GM19455 (cell line): ENCODE measurements at regions not wholly inside any gene's neighbourhood (a gene's known extent, or its start where the extent isn't known, plus 50 kb on each side); places are given as distances from the start of the nearest gene placed in this dataset.
"Not testable (repeated sequence)": the region's sequence is repeated elsewhere in the genome, so short reads cannot be mapped to it uniquely, and the experiment has no call there.

Experiments
- ATAC-seq: cut with Tn5 transposase; IDR thresholded peaks from one replicate; pipeline ENCODE4 v1.9.1; 2021; ENCODE audit not compliant: unreplicated experiment

DNA sequence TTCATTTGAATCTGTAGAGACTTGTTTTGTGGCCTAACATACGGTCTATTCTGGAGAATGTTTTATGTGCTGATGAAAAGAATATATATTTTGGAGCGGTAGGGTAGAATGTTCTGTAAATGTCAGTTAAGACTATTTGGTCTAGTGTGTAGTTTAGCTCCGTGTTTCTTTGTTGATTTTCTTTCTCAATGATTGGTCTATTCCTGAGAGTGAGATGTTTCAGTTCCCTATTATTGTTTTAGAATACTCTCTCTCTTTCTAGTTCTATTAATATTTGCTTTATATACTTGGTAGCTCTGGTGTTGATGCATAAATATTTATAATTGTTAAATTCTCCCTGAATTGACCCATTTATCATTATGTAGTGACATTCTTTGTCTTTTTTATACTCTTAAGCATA is 236.5 kb downstream of the GLUD2 start:
- no peak for ATAC-seq

GRCh38 chrX:121298499-121298898 is 251.1 kb downstream of the GLUD2 start:
- ATAC-seq, result no peak

GRCh38 chrX:121301356-121301755 is 253.9 kb downstream of the GLUD2 start:
- no peak for ATAC-seq

DNA sequence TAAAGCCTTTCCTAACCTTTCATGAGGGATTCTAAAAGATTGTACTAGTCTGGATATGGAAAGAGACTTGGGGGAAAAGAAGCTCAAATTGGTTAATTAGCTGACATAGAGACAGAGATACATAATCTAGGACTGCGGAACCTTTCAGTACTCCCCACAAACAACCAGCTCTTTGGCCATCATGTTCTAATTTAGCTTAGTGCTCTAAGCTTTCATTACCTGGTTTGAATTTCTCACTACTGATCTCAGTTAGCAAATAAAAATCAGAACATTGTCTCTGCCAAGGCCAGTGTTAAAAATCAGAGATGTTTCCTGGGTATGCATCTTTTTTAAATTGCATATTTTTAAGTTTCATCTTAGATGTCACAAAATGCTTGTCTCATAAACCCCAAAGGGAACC is 254.4 kb downstream of the GLUD2 start:
- ATAC-seq, result no peak

DNA sequence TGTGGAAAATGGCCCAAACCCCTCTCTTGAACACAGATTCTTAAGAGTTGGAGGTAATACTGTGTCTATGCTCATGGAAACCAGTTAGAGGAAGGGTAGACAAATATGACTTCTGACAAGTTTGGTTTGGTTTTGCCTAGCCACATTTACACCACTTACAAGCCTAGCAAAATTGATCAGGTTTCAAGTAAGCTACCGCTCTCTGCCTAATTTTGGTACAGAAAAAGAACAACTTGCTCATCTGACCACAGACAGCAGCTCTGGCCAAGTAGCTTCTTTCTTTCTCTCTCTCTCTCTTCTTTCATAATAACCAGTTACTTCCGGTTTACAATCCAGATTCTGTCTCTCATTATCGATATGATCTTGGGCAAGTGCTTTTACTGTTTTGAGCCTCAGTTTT is 260.0 kb downstream of the GLUD2 start:
- peak; percentile 91 for ATAC-seq

GRCh38 chrX:121308276-121308805 is 260.9 kb downstream of the GLUD2 start:
- peak; percentile 72 for ATAC-seq

GRCh38 chrX:121310820-121311219 is 263.4 kb downstream of the GLUD2 start:
- no peak for ATAC-seq

- ATAC-seq, result no peak
Observed at GRCh38 chrX:121320441-121320840, 273.0 kb downstream of the GLUD2 start.

GRCh38 chrX:121322159-121322558 is 274.7 kb downstream of the GLUD2 start:
- no peak for ATAC-seq

DNA sequence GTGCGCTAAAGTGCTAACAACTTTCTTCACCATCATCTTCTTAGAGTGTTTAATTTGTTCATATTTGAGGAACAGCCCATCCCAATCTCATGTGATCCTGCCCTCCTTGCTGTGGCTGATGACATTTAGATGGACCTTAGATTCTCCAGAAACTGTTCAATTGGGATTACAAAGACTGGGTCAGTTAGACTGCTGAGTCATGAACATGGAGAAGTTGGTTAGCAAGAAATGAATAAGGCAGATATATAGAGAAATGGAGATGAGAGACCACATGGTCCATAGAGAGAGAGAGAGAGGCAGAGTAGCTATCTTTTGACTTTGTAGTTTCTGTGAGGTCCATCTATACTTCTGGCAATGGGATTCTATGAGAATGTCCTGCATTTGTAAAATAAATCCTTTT is 275.9 kb downstream of the GLUD2 start:
- no peak for ATAC-seq

- ATAC-seq, result no peak
Observed at GRCh38 chrX:121333942-121334341, 286.5 kb downstream of the GLUD2 start.

DNA sequence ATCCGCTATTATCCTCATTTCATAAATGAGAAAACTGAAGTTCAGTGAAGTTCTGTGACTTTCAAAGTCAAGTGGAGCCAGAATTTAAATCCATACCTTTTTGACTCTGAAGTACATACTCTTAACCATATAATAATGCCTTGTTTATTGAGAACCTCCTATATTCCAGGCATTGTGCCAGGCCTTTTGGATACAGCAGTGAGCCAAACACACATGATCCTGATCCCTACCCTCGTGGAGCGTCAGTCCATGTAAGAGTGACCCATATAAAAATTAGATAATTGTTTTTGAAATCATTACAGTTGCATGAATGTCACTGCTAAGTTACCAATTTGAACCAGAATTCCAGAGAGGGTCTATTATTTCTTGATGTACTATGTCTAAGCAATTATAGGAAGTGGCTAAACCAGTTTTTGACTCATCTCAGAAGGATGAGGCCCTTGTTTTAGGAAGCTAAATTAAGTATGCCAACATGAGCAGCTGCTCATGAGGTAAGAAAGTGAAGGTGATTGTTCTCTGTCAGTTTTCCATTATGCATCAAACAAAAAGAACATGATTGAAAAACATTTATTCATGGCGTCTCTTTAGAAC is 289.5 kb downstream of the GLUD2 start:
- no peak for ATAC-seq

DNA sequence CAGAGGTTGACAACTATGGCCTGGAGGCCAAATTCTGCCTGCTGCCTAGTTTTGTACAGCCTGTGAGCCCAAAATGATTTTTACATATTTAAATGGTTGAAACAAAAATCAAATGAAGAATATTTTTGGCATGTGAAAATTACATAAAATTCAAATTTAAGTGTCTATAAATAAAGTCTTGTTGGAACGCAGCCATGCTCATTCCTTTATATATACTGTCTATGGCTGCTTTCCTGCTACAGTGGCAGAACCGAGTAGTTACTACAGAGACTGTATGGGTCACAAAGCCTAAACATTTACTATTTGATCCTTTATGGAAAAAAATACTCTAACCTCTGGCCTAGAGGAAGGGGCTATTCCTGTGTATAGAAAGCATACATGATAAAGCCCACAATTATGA is 290.4 kb downstream of the GLUD2 start:
- ATAC-seq, result no peak

DNA sequence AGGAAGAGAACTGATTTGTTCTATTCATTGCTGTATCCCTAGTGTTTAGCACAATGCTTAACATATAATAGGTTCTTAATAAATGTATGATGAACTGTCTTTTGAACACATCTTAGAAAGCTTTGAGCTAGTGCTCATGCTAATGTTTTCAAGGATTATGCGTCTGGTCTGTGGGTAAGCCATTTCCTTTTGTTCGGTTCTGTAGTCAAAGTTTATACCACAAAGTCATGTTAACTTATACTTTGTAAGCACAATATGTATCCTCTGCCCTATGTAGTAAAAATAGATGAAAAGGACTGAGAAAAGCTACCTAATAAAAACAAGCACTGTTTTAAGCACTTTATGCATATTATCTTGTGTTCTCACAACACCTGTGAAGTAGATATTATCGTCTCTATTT is 301.9 kb downstream of the GLUD2 start:
- ATAC-seq, result no peak

- no peak for ATAC-seq
Observed at GRCh38 chrX:121356139-121356849, 308.9 kb downstream of the GLUD2 start.

- no peak for ATAC-seq
Observed at GRCh38 chrX:121356850-121357171, 309.4 kb downstream of the GLUD2 start.

GRCh38 chrX:121360280-121360679 is 312.9 kb downstream of the GLUD2 start:
- ATAC-seq, result no peak

GRCh38 chrX:121365572-121366161 is 318.3 kb downstream of the GLUD2 start:
- no peak for ATAC-seq

- ATAC-seq, result no peak
Observed at GRCh38 chrX:121374471-121374870, 327.1 kb downstream of the GLUD2 start.

DNA sequence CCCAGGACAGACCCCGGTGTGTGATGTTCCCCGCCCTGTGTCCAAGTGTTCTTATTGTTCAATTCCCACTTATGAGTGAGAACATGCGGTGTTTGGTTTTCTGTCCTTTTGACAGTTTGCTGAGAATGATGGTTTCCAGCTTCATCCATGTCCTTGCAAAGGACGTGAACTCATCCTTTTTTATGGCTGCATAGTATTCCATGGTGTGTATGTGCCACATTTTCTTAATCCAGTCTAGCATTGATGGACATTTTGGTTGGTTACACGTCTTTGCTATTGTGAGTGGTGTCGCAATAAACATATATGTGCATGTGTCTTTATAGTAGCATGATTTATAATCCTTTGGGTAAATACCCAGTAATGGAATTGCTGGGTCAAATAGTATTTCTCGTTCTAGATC is 334.5 kb downstream of the GLUD2 start:
- not testable (repeated sequence) for ATAC-seq

- ATAC-seq, result no peak
Observed at GRCh38 chrX:121389976-121390714, 342.7 kb downstream of the GLUD2 start.

GRCh38 chrX:121405826-121406225 is 358.4 kb downstream of the GLUD2 start:
- no peak for ATAC-seq
